ENCODE measurements at regions not wholly inside any gene's neighbourhood (a gene's known extent, or its start where the extent isn't known, plus 50 kb on each side); places are given as distances from the start of the nearest gene placed in this dataset.

- TF ChIP-seq TAF1 (IDR thresholded peaks at IDR 0.05; ENCODE audit: borderline replicate concordance, insufficient read depth, low read length): no peak
- no peak for TF ChIP-seq POLR2AphosphoS5 (IDR thresholded peaks at IDR 0.05; ENCODE audit: low read depth, low read length)
- no peak for TF ChIP-seq FOXP2 (optimal IDR thresholded peaks at IDR 0.05; ENCODE audit: borderline replicate concordance, extremely low read depth, extremely low read length, insufficient read depth)
- TF ChIP-seq SIN3A (IDR thresholded peaks at IDR 0.05; ENCODE audit: borderline replicate concordance, insufficient read depth, low read length): no peak
- no peak for TF ChIP-seq REST (IDR thresholded peaks at IDR 0.05; ENCODE audit: insufficient read depth in 1 of 2, low read depth in 2 of 2, low read length in 2 of 2)
Measured at GRCh38 chr15:88748081-88748480, 55.2 kb upstream of the ACAN start.

GRCh38 chr15:88748651-88749050, 54.6 kb upstream of the ACAN start:
- TF ChIP-seq FOXP2 (optimal IDR thresholded peaks at IDR 0.05; ENCODE audit: borderline replicate concordance, extremely low read depth, extremely low read length, insufficient read depth): no peak
- TF ChIP-seq REST (IDR thresholded peaks at IDR 0.05; ENCODE audit: insufficient read depth in 1 of 2, low read depth in 2 of 2, low read length in 2 of 2): no peak
- no peak for TF ChIP-seq SIN3A (IDR thresholded peaks at IDR 0.05; ENCODE audit: borderline replicate concordance, insufficient read depth, low read length)
- TF ChIP-seq POLR2AphosphoS5 (IDR thresholded peaks at IDR 0.05; ENCODE audit: low read depth, low read length): no peak
- no peak for TF ChIP-seq TAF1 (IDR thresholded peaks at IDR 0.05; ENCODE audit: borderline replicate concordance, insufficient read depth, low read length)

- TF ChIP-seq SIN3A (IDR thresholded peaks at IDR 0.05; ENCODE audit: borderline replicate concordance, insufficient read depth, low read length) (no peak), REST (IDR thresholded peaks at IDR 0.05; ENCODE audit: insufficient read depth in 1 of 2, low read depth in 2 of 2, low read length in 2 of 2) (no peak), TAF1 (IDR thresholded peaks at IDR 0.05; ENCODE audit: borderline replicate concordance, insufficient read depth, low read length) (no peak), FOXP2 (optimal IDR thresholded peaks at IDR 0.05; ENCODE audit: borderline replicate concordance, extremely low read depth, extremely low read length, insufficient read depth) (no peak), POLR2AphosphoS5 (IDR thresholded peaks at IDR 0.05; ENCODE audit: low read depth, low read length) (no peak)
Measured at GRCh38 chr15:88749699-88750098, 53.5 kb upstream of the ACAN start.

GRCh38 chr15:88752501-88752900, 50.7 kb upstream of the ACAN start:
- TF ChIP-seq REST (IDR thresholded peaks at IDR 0.05; ENCODE audit: insufficient read depth in 1 of 2, low read depth in 2 of 2, low read length in 2 of 2): no peak
- no peak for TF ChIP-seq POLR2AphosphoS5 (IDR thresholded peaks at IDR 0.05; ENCODE audit: low read depth, low read length)
- no peak for TF ChIP-seq SIN3A (IDR thresholded peaks at IDR 0.05; ENCODE audit: borderline replicate concordance, insufficient read depth, low read length)
- TF ChIP-seq TAF1 (IDR thresholded peaks at IDR 0.05; ENCODE audit: borderline replicate concordance, insufficient read depth, low read length): no peak

GRCh38 chr15:88752951-88753350, 50.3 kb upstream of the ACAN start:
- TF ChIP-seq REST (IDR thresholded peaks at IDR 0.05; ENCODE audit: insufficient read depth in 1 of 2, low read depth in 2 of 2, low read length in 2 of 2) (no peak), POLR2AphosphoS5 (IDR thresholded peaks at IDR 0.05; ENCODE audit: low read depth, low read length) (no peak), TAF1 (IDR thresholded peaks at IDR 0.05; ENCODE audit: borderline replicate concordance, insufficient read depth, low read length) (no peak), FOXP2 (optimal IDR thresholded peaks at IDR 0.05; ENCODE audit: borderline replicate concordance, extremely low read depth, extremely low read length, insufficient read depth) (no peak), SIN3A (IDR thresholded peaks at IDR 0.05; ENCODE audit: borderline replicate concordance, insufficient read depth, low read length) (no peak)
